Stimulated activated CD4-positive, alpha-beta T cell treated with anti-CD3 and anti-CD28 coated beads, Interleukin-1b, Interleukin-23, amount 100 ng/mL, for 24 hours (primary cell): ENCODE measurements at regions not wholly inside any gene's neighbourhood (a gene's known extent, or its start where the extent isn't known, plus 50 kb on each side); places are given as distances from the start of the nearest gene placed in this dataset.
"Not testable (repeated sequence)": the region's sequence is repeated elsewhere in the genome, so short reads cannot be mapped to it uniquely, and the experiment has no call there.

Experiments
- DNase-seq, 4 experiments: peaks; one replicate each; pipeline ENCODE4 v3.0.0-alpha.2; 2020; ENCODE audit warnings: low read depth in 4 of 4, low spot score in 1 of 4

GRCh38 chr12:131499160-131499863 lies 211.6 kb upstream of the SFSWAP start:
- no peak for DNase-seq

DNA sequence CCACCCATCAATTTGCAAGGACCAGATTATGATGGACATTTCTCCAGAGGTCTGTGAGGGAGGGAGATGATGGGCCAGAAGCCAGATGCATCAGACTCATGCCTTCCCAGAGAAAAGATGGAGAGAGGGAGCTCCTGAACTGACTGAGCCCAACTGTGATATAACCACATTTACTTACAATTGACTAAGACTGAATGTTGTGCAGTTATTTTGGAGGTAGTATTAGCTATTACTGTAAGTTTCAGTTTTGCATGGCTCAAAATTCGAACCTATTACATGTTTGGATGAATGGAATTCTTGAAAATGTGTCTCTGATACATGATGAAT lies 211.1 kb upstream of the SFSWAP start:
- no peak for DNase-seq

DNA sequence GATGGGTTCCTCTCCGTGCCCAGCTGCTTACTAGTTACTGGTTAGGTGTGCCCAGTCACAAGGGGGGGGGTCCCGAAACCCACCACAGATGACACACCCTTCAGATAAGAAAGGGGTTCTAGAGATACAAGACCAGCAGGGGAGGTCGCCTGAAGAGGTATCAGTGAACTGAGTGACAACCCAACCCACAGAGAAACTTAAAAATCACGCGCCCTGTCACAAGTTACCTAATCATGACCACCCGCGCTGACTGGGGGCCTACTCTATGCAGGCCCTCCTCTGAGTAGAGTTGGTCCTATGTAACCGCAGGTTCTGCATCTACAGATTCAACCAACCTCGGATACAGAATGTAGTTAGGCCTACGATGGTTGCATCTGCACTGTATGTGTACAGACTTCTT lies 210.3 kb upstream of the SFSWAP start:
- no peak for DNase-seq

DNA sequence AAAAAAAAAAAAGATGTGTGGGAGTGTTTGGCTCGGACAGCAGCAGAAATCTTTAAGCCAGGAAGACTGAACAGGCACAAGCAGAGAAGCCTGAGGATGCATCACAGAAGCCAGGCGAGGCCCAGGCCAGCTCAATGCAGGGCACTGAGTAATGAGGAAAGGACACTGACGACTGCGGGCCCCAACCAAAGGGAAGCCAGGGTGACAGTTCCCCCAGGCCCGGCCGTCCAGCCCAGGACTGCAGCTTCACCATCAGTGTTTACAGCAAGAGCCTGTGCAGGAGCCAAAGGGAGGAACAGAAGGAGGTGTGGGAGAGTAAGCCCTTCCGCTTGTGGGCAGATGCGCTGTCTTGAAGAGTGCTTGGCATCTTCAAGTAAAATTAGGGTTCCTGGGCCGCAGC lies 205.3 kb upstream of the SFSWAP start:
- no peak for DNase-seq

DNA sequence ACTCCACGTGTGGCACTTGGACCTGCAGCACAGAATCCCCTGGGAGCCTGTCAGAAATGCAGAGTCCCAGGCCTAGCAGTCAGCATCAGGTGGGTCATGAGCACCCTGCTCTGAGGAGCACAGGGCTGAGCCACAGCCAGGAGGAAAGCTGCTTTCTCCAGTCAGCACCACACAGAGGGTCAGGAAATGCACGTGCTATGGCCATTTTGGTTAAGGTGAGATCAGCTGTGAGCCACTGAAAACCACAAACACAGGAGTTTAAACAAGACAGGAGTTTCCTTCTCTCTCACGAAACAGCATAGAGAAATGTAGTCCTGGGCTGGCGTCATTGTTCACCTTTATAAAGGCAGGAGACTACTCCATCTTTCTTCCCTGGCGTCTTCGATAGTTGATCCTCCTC lies 204.5 kb upstream of the SFSWAP start:
- DNase-seq = no peak

- no peak for DNase-seq
Observed at GRCh38 chr12:131507094-131507493, 203.8 kb upstream of the SFSWAP start.

DNA sequence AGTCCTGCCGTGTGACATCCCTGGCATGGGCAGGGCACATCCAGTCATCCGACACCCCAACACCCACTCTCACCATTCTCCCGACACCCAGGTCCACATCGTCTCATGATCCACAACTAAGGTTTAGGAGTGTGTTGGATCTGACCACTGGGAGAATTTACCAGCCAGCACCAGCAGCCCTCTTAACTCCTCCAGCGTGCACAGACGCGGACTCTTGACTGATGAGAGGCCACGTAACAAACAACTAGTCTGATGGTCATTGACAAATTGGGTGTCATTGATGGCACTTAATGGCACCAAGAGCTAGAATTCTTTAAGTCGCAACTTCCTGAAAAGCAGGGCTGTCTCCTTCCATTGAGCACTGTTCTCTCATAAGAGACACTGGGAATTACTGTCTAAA lies 203.0 kb upstream of the SFSWAP start:
- no peak for DNase-seq

- no peak for DNase-seq
Observed at GRCh38 chr12:131509701-131510100, 201.2 kb upstream of the SFSWAP start.

GRCh38 chr12:131510431-131510830 lies 200.5 kb upstream of the SFSWAP start:
- DNase-seq = no peak

GRCh38 chr12:131511391-131511802 lies 199.5 kb upstream of the SFSWAP start:
- DNase-seq = peak in 3 of 4 experiments; percentile 11 to 60 (median 35)

DNA sequence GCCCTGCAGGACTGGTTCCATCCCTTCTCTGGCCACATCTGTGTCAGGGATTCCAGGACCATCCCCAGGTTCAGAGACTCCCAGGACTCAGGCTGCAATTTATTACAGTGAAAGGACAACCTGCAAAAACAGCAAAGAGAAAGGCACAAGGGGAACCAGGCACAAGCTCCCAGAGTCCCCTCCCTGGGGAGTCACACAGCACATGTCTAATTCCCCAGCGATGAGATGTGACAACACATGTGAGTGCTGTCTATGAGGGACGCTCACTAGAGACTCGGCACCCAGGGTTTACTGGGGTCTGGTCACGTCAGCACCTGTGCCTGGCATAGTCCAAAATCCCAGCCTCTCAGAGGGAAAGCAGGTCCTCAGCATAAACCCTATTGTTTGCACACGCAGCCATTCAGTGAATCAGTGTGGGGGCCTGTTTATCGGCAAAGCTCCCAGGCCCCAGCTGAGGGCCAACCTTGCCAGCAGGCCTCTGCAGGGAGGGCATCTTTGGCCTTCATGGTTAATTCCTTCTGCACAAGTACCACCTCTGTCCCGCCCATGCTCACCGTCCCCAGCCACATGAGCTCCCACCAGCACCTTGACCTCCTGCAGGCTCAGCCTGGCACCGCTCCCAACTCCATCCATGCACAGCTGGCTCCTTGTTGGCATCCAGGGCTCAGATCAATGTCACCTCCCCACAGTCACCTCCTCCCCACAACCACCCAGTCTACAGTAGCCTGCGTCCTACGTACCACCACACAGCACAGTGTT lies 198.9 kb upstream of the SFSWAP start:
- no peak for DNase-seq

DNA sequence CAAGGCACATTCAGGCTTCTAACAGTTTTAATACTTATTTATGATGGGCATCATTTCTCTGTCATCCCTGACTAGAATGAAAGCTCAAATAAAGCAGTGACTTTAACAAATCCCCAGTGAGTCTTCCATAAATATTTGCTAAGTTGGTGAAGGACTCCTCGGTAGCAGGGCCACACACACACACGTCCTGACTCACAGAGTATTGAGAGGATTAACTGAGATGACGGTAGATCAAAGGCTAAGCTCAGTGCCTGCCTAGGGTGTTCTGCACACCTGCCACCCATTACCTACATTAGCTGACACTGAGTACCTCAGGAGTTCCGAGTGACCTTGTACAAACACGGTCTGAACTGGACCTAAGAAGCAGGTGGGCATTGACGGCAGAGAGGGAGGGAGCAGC lies 197.3 kb upstream of the SFSWAP start:
- no peak for DNase-seq

DNA sequence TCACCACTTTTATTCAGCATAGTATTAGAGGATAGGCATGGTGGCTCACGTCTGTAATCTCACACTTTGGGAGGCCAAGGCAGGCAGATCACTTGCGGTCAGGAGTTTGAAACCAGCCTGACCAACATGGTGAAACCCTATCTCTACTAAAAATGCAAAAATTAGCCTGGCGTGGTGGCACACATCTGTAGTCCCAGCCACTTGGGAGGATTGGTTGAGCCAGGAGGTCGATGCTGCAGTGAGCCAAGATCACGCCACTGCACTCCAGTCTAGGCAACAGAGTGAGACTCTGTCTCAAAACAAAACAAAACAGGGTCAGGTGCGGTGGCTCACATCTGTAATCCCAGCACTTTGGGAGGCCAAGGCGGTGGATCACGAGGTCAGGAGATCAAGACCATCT lies 190.3 kb upstream of the SFSWAP start:
- not testable (repeated sequence) for DNase-seq

DNA sequence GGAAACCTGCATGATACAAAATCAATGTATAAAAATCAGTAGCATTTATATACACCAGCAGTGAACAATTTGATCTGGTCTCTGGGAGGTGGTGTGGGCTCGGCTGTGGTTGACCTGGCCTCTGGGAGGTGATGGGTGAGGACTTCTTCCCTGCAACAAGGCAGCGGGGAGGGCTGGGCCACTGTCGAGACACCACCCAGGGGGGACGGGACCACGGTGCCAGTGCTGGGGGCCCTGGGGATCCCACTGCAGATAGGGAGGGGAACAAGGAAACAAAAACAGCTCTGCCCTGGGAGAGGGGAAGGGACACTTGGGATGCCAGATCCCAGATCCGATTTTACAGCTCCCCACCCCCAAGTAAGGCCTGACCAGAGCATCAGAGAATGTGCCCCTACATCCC lies 189.6 kb upstream of the SFSWAP start:
- DNase-seq = no peak

DNA sequence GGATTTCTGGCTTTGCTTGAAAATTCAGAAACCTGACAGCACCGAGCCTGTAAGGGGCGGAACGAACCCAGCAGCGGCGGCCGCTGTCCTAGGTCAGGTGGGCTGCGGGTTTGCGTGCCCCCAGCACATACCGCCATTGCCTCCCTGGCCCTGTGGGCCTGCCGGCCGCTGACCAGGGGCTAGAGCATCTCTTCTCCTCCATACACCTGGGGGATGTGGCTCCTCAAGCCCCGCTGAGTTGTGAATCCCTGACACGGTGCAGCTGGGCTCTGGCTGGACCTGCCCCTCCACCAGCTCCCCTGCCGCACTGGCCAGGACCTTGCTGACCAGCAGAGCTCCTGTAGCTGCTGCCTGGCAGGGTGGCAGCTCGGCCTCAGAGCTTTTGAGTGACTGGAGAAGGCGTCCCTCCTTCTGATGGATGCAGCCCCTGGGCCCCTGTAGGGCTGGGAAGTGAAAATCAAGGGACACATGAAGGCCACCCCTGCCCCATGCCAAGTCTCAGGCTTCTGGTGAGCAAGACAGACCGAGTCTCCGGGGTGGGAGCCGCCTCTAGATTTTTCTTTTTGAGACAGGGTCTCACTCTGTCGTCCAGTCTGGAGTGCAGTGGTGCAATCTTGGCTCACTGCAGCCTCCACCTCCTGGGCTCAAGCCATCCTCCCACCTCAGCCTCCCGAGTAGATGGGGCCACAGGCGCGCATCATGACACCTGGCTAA lies 184.9 kb upstream of the SFSWAP start:
- DNase-seq = no peak

DNA sequence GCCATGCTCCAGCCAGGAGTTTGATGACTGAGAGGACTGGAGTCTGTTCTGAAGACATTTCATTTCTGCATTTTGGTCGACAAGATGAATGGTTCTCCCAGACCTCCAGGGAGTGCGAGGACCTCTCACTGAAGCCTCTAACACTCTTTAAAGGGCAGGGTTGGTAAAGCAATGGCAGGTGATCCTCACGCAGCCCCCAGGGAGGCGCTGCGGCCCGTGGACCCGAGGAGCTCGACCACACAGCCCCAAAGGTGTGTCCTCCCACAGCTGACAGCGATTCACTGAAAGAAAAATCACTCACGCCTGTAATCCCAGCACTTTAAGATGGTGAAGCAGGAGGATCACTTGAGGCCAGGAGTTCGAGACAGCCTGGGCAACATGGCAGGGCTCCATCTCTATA lies 183.8 kb upstream of the SFSWAP start:
- DNase-seq = no peak

DNA sequence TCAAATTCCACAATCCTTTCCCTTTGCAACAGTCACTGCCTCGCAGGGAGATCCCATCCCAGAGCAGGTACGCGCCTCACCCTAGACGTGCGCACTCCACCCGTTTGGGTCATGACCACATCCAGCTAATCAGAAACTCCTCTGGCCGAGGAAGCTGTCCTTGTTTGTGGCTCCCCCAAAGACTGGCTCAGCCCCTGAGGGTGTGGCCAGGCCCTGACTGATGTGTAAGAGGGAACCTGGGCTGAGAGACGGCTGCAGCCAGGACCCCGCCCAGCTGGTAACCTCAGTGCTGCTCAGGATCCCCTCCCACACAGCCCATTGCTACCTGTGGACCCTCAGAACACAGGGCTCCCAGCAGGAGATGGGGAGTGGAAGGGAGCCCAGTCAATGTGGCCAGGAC lies 183.2 kb upstream of the SFSWAP start:
- no peak for DNase-seq

DNA sequence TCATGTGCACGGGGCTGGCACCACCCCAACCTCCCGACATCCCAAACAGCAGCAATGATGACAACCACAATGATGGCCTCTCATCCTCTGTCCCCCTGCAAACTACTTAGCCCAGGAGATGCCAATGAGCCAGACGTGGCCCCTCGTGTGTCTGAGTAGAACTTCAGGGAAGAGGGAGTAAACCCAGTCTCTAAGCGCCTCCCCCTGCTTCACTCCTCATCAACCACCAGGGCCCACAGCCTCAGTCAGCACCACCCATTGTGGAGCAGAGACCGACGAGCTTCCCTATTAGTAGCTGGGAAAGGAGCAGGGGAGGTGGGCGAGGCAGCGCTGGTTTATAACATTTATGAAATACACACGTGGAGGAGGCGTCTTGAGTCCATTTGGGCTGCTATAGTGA lies 182.7 kb upstream of the SFSWAP start:
- no peak for DNase-seq

DNA sequence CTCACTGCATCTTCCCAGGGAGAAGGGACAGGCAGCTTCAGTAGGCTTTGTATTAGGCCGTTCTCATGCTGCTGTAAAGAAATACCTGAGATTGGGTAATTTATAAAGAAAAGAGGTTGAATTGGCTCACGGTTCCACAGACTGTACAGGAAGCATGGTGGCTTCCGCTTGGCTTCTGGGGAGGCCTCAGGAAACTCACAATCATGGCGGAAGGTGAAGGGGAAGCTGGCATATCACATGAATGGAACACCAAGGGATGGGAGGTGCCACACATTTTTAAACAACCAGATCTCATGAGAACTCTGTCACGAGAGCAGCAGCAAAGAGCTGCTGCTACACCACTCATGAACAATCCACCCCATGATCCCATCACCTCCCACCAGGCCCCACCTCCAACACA lies 182.2 kb upstream of the SFSWAP start:
- DNase-seq = no peak

GRCh38 chr12:131529196-131530040 lies 181.5 kb upstream of the SFSWAP start:
- no peak for DNase-seq

GRCh38 chr12:131530041-131530332 lies 180.9 kb upstream of the SFSWAP start:
- DNase-seq = no peak

- no peak for DNase-seq
Observed at GRCh38 chr12:131530422-131530821, 180.5 kb upstream of the SFSWAP start.
